ENCODE measurements at regions not wholly inside any gene's neighbourhood (a gene's known extent, or its start where the extent isn't known, plus 50 kb on each side); places are given as distances from the start of the nearest gene placed in this dataset.
"Not testable (repeated sequence)": the region's sequence is repeated elsewhere in the genome, so short reads cannot be mapped to it uniquely, and the experiment has no call there.

DNA sequence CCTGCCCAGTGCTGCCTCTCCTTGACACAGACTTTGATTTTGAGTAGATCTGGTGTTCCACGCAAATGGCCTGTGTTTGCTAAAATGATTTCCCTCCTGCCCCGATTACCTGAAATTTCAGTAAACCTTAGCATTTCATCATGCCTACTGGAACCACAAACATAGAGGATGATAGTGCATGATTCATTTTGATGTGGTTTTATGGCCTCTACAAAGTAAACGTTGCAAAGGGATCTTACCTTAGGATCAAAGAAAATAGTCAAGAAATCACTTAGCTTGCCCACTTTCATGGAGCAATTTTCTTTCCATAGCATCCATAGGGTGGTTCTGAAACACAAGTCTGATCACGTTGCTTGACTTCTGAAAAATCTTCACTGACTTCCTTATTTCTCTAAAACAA lies 524.6 kb upstream of the ATP11B start:
- no peak for DNase-seq (ENCODE audit: low spot score)
- in situ Hi-C loops (cut with HindIII; ENCODE audit: low sequenced_read_pairs): no loop called here

DNA sequence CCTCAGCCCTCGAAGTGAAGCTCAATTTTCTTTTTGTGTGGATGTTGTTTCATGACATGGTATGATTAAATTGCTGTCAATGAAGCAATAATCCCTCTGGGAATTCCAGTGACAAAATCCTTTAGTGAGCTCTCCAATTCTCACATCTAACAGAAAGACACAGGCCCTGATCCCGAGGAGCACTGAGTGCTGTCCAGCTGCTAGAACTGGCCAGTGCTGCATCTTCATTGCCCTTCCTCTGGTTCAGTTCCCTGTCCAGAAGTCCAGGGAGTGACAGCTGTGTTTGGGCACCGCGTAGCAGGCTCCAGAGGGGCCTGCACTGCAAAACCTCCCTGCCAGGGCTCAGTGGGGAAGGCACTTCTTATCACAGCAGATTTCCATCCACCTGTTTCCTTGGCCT lies 516.8 kb upstream of the ATP11B start:
- in situ Hi-C loops (cut with HindIII; ENCODE audit: low sequenced_read_pairs): no loop called here
- no peak for DNase-seq (ENCODE audit: low spot score)

DNA sequence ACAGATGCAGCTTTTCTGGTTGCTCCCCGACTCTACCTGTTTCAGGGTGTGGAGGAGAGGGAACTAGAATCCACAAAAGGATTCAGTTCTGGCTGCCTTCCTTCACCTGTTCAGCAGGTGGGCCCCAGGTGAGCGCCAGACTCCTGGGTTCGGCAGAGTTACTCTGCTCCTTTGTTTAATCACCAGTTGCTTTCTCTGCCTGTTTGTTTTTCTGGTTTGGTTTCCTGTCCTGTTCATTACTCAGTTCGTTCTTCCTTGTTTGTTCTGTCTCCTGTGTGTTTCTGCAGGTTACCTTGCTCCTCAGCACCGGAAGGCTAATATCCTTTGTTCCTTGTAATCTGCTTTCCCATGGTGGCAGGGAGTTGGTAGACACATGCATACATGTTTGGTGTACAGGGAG lies 508.5 kb upstream of the ATP11B start:
- in situ Hi-C loops (cut with HindIII; ENCODE audit: low sequenced_read_pairs): no loop called here
- DNase-seq (ENCODE audit: low spot score): no peak

DNA sequence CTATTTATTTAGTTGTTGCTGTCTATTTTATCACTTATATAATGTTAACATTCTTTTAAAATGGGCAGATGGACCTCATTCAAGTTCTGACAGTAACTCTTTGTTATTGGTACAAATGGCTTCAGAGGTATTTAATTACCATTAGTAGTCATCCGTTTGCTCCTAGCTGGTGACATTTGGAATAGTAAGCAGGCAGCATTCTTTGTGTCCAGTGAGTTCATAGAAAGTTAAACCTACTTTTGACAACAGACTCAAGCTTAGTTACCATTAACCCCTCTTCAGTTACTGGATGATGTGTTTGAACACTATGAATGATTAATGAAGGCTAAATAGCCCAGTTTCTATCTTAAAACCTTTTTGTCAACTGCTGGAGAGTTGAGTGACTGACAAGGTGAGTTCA lies 500.7 kb upstream of the ATP11B start:
- in situ Hi-C loops (cut with HindIII; ENCODE audit: low sequenced_read_pairs): no loop called here
- no peak for DNase-seq (ENCODE audit: low spot score)

DNA sequence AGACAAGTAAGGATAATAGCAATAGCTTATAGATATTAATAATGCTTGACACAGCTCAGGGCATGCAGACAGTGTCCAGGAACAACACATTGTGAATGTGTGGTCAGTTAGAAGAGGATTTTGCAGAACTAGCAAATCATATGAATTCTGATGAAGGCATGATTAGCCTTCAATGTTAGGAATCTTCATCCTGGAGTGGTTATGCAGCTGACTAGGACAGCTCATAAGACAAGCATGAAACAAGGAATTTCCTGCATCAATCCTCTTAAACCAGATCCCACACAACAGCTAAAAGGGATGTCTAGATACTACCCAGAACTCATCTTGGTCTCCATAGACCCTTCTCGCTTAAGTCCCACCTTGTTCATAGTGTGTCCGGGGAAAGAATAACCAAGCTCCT lies 499.0 kb upstream of the ATP11B start:
- in situ Hi-C loops (cut with HindIII; ENCODE audit: low sequenced_read_pairs): no loop called here
- no peak for DNase-seq (ENCODE audit: low spot score)

- in situ Hi-C loops (cut with HindIII; ENCODE audit: low sequenced_read_pairs): no loop called here
- DNase-seq (ENCODE audit: low spot score): no peak
Measured at GRCh38 chr3:182294696-182295095, 498.6 kb upstream of the ATP11B start.

DNA sequence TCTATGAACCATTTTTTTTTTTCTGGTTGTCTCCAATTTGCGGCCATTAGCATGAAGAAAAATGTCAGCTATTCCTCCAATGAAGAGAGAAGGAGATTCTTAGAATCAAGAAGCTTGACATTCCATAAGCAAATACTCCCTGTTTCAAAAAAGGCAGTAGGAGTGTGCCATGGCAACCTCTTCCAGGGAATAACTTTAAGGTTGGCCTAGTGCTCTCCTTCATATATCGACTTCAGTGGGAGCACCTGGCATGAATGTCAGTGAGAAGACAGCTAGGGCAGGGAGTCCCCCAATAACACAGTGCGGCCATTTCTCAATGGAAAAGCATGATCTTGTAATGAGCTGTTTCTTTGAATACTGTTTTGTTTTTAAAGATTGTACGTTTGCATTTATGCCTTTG lies 493.0 kb upstream of the ATP11B start:
- in situ Hi-C loops (cut with HindIII; ENCODE audit: low sequenced_read_pairs): no loop called here
- DNase-seq (ENCODE audit: low spot score): no peak

GRCh38 chr3:182303169-182303568 lies 490.1 kb upstream of the ATP11B start:
- in situ Hi-C loops (cut with HindIII; ENCODE audit: low sequenced_read_pairs): no loop called here

DNA sequence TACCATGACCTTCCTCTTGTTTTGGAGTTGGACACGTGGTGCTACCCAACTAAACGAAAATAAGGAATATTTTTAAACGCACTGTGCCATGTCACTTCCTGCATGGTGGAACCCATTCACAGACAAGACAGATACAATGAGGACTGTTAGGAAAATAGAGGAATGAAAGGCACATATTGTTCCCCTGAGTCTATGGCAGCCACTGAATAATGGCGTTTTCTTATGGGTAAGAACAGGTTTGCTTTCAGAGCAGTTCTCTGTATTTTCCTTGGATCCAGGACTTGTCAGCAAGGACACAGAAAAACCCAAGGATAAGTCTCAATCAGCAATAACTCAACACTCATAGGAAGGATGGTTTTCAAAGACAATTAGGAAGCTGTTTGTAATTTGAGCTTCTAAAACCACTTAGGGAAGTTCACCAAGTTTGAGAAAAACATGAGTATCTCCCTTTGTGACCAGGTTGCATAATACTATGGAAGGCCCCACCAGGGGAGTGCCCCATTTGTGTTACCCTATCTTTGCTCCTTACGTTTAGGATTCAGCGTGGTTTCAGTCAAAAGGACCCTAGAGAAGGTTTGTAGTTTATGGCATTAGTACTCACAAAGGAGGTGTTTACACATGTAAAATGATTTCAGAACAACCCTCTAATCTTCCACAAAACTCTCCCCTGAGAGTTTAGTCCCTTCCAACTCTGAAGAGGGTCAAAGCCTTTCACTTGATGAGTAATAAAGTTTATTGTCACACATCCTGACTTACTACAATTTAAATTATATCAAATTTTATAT lies 487.2 kb upstream of the ATP11B start:
- in situ Hi-C loops (cut with HindIII; ENCODE audit: low sequenced_read_pairs): no loop called here
- no peak for DNase-seq (ENCODE audit: low spot score)

More at GRCh38 chr3:182303169-182303568, 490.1 kb upstream of the ATP11B start:
- no peak for DNase-seq (ENCODE audit: low spot score)

DNA sequence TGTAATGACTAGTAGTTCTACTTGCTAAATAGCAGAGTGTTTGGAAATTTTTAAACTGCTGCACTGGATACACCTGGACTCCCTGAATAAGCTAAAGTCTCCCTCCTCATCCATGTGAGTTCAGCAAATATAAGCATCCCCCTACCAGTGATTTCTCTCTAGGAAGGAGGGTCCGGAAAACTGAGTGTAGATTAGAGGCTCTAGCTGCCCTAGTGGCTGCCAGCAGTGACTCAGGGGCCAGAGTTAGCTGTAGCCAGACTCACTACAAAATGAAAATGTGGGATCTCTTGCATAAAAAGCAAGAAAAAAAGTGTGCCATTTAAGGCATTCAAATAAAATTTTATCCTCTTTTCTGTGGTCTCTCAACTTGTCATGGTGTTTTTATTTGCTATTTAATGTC lies 485.0 kb upstream of the ATP11B start:
- in situ Hi-C loops (cut with HindIII; ENCODE audit: low sequenced_read_pairs): no loop called here
- DNase-seq (ENCODE audit: low spot score): no peak

DNA sequence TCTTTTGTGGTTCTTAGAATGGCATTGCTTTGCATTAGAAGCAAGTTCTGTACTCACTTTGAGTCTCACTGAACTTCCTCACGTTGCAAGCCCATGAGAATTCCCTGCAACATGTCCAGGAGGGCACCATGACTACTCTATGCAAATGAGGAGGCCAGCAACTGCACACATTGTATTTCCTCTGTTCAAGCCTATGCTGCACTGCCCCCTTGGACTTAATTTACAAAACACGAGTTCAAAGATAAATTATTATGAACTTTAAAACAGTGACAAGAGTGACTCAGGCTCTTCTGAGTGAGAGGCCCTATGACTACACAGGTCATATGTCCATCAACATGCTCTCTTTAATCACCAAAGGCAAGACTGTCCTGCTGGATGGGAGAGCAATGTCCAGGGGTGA lies 484.2 kb upstream of the ATP11B start:
- in situ Hi-C loops (cut with HindIII; ENCODE audit: low sequenced_read_pairs): no loop called here
- DNase-seq (ENCODE audit: low spot score): no peak

- DNase-seq (ENCODE audit: low spot score): no peak
- in situ Hi-C loops (cut with HindIII; ENCODE audit: low sequenced_read_pairs): no loop called here
Measured at GRCh38 chr3:182315313-182315712, 478.0 kb upstream of the ATP11B start.

DNA sequence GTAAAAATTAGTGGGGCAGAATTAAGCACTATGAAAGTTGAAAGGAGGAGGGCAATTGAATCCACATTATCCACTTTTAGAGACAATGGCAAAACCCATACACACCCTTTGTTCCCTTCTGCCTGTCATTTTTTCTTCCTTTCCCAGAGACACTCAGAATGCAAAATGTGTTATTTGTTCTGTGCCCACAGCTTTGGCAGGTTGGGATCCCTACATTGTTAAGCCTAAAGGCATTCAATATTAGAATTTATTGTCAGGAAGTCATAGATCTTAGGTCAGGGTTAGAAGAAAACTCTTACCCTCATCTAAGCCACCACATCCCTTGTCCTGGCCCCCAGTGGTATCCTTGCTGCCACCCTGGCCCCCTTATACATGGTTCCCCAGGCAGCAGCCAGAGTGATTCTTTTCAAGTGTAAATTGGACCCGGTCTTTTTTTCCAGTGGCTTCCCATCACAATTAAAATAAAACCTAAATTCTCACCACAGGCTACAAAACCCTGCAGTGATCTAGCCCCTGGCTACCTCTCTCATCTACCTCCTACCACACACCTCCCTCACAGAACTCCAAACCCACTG lies 470.1 kb upstream of the ATP11B start:
- in situ Hi-C loops (cut with HindIII; ENCODE audit: low sequenced_read_pairs): no loop called here
- DNase-seq (ENCODE audit: low spot score): no peak

DNA sequence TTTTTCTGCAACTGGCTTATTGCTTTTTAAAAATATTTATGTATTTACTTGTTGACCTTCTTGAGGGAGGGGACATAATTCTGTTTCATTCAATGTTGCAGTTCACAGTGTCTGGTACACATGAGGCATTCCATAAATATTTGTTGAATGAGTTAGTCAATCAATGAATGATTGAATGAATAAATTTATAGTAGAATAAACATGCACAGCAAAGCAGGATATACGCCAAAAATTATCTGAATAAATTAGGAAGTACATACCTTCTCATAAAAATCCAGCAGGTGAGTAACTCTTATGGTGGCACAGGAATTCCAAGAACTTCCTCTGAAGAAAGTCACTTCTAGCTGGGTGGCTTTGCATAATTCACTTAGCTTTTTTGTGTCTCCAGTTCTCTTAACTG lies 469.4 kb upstream of the ATP11B start:
- in situ Hi-C loops (cut with HindIII; ENCODE audit: low sequenced_read_pairs): no loop called here
- DNase-seq (ENCODE audit: low spot score): no peak

DNA sequence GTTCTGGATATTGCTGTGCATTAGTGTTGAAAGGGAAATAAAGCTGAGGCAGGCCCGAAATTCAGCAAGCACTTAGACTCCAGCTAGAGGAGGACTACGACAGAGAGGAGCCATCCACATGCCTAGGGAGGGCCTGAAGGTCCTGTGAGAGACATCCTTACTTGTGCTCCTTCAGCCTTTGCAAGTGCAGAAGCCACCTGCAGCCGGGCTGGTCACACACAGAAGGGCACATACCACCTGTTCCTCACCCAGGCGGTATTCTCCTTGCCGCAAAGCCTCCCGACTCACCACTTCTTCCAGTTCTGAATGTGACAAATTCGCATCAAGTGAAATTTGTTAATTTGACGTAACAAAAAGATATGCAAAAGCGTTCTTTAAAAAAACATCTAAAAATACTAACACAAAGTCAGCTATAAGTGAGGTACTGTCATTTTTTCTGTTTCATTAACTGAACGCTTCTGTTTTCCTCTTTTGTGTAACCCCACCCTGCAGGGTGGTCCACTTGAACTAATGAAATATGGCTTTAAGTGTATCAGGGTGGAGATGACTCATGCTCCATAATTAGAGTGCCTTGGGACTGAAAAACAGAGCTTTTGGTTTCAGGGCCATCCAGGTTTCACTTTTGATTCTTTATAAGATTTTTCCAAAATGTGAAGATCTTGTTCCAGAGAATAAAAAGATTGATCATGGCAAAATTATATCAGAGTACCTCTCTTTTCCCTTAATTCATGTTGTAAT lies 467.9 kb upstream of the ATP11B start:
- DNase-seq (ENCODE audit: low spot score): no peak
- in situ Hi-C loops (cut with HindIII; ENCODE audit: low sequenced_read_pairs): no loop called here

DNA sequence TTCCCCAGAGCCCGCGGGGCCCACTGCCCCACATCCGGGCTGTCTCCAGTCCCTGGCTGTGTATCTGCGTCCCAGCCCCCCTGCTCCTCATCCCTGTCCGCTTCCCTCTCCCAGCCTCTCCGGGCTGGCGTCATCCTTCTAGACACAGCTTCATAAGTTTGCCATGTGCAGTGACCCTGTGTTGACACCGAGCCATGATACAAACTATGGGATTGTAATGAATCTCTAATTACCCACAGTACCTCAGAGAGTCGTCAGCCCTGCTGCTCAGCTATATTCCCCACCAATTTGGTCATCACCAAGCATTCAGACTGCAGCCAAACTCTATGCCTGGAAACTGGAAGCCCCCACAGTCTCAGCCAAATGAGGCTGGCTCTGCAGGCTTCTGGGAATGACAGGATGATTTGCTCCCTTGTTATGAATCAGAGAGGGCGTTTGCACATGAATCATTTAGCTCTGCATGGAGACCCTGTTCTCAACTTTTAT lies 466.1 kb upstream of the ATP11B start:
- DNase-seq (ENCODE audit: low spot score): no peak
- in situ Hi-C loops (cut with HindIII; ENCODE audit: low sequenced_read_pairs): no loop called here

- DNase-seq (ENCODE audit: low spot score): no peak
- in situ Hi-C loops (cut with HindIII; ENCODE audit: low sequenced_read_pairs): no loop called here
Measured at GRCh38 chr3:182330646-182331045, 462.7 kb upstream of the ATP11B start.

GRCh38 chr3:182331341-182331740 lies 462.0 kb upstream of the ATP11B start:
- DNase-seq (ENCODE audit: low spot score): no peak
- in situ Hi-C loops (cut with HindIII; ENCODE audit: low sequenced_read_pairs): no loop called here

GRCh38 chr3:182342252-182342651 lies 451.1 kb upstream of the ATP11B start:
- in situ Hi-C loops (cut with HindIII; ENCODE audit: low sequenced_read_pairs): no loop called here
- no peak for DNase-seq (ENCODE audit: low spot score)

DNA sequence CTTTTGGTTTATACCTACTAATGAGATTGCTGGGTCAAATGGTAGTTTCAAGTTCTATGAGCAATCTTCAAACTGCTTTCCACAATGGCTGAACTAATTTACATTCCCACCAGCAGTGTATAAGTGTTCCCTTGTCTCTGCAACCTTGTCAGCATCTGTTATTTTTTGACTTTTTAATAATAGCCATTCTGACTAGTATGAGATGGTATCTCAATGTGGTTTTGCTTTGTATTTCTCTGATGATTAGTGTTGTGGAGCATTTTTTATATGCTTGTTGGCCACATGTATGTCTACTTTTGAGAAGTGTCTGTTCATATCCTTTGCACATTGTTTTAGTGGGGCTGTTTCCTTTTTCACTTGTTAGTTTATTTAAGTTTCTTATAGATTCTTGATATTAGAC lies 449.3 kb upstream of the ATP11B start:
- in situ Hi-C loops (cut with HindIII; ENCODE audit: low sequenced_read_pairs); DNase-seq (ENCODE audit: low spot score): not testable (repeated sequence)
